K562 (cell line): ENCODE measurements at regions not wholly inside any gene's neighbourhood (a gene's known extent, or its start where the extent isn't known, plus 50 kb on each side); places are given as distances from the start of the nearest gene placed in this dataset.

ENCODE experiments used
- BRD4 ChIP-seq: fragments of 200-600 bp; sonication (generic); IDR thresholded peaks from 2 replicates; pipeline ENCODE4 v1.6.1; 2017; ENCODE audit warnings: inconsistent platforms
- FOXK2 ChIP-seq, 2 experiments: fragments of 450-650 bp; IDR thresholded peaks in 1 of 2; conservative IDR thresholded peaks in 1 of 2; 2 replicates each; pipeline ENCODE4 v1.6.1; 2016; ENCODE audit warnings: low read depth in 2 of 2, mild to moderate bottlenecking in 1 of 2
- KHSRP ChIP-seq: fragments of 450-650 bp; IDR thresholded peaks from 2 replicates; pipeline ENCODE4 v1.6.1; 2017
- NFE2L1 ChIP-seq: fragments of 450-650 bp; IDR thresholded peaks from 2 replicates; pipeline ENCODE4 v1.6.1; 2016; ENCODE audit warnings: missing genetic modification characterization, low read depth, mild to moderate bottlenecking, missing compliant biosample characterization, moderate library complexity, borderline replicate concordance
- NFIC ChIP-seq: fragments of 450-650 bp; IDR thresholded peaks from 2 replicates; pipeline ENCODE4 v1.6.1; 2017; ENCODE audit warnings: mild to moderate bottlenecking, inconsistent platforms
- PHF8 ChIP-seq: fragments of 200-600 bp; sonication (generic); IDR thresholded peaks from 2 replicates; pipeline ENCODE4 v1.6.1; 2012; ENCODE audit warnings: mixed run types, mild to moderate bottlenecking, inconsistent platforms, low read length, moderate library complexity, borderline replicate concordance
- POLR2AphosphoS2 ChIP-seq: IDR thresholded peaks from 2 replicates; pipeline ENCODE4 v1.6.1; 2012; ENCODE audit warnings: low read length, improper control_type of control experiment
- POLR2AphosphoS5 ChIP-seq: IDR thresholded peaks from 2 replicates; pipeline ENCODE4 v1.6.1; 2011; ENCODE audit warnings: mild to moderate bottlenecking, low read depth, low read length, moderate library complexity; ENCODE audit not compliant: control insufficient read depth, insufficient read depth
- RCOR1 ChIP-seq, 2 experiments: IDR thresholded peaks; 2 replicates each; pipeline ENCODE4 v1.6.1; 2012; ENCODE audit warnings: low read depth in 2 of 2, low read length in 2 of 2, borderline replicate concordance in 1 of 2, improper control_type of control experiment in 1 of 2
- SP1 ChIP-seq: sonication (generic); formaldehyde crosslinking; IDR thresholded peaks from 2 replicates; pipeline ENCODE4 v1.8.1; 2022; ENCODE audit warnings: mild to moderate bottlenecking, missing genetic modification reagents
- STAT5B ChIP-seq: fragments of 250-450 bp; sonication (Bioruptor Pico); IDR thresholded peaks from 2 replicates; pipeline ENCODE4 v1.8.0; 2021; ENCODE audit warnings: mild to moderate bottlenecking, inconsistent platforms
- TF ChIP-seq, protein P1 (sequence below): sonication (generic); formaldehyde crosslinking; IDR thresholded peaks from 2 replicates; pipeline ENCODE4 v1.8.1; 2023; ENCODE audit warnings: mild to moderate bottlenecking, missing genetic modification reagents, moderate library complexity

DNA sequence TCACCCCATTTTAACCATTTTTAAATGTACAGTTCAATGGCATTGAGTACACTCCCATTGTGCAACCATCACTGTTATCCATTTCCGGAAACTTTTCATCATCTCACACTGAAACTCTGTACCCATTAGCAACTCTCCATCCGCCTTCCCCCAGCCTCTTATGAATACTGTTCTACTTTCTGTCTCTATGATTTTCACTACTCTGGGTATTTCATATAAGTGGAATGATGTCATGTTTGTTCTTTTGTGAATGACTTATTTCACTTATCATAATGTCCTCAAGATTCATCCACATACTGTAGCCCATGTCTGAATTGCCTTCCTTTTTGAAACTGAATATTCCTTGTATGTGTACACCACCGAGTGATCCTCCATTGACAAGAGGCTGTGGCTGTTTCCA lies 92.9 kb upstream of the TOX2 start:
- no peak for TF ChIP-seq FOXK2 (conservative IDR thresholded peaks at IDR 0.05 in 1 of 2, IDR thresholded peaks at IDR 0.05 in 1 of 2; ENCODE audit: low read depth in 2 of 2)
- TF ChIP-seq RCOR1 (IDR thresholded peaks at IDR 0.05; ENCODE audit: borderline replicate concordance in 1 of 2, low read depth in 2 of 2, low read length in 2 of 2), result no peak
- no peak for TF ChIP-seq NFE2L1
- TF ChIP-seq SP1 (CRISPR knock-in tag), result no peak
- TF ChIP-seq NFIC, result no peak
- no peak for TF ChIP-seq STAT5B (CRISPR knock-in tag)
- no peak for TF ChIP-seq KHSRP
- no peak for TF ChIP-seq POLR2AphosphoS5
- no peak for TF ChIP-seq POLR2AphosphoS2
- no peak for TF ChIP-seq BRD4
- no peak for TF ChIP-seq PHF8
- TF ChIP-seq, protein P1, sequence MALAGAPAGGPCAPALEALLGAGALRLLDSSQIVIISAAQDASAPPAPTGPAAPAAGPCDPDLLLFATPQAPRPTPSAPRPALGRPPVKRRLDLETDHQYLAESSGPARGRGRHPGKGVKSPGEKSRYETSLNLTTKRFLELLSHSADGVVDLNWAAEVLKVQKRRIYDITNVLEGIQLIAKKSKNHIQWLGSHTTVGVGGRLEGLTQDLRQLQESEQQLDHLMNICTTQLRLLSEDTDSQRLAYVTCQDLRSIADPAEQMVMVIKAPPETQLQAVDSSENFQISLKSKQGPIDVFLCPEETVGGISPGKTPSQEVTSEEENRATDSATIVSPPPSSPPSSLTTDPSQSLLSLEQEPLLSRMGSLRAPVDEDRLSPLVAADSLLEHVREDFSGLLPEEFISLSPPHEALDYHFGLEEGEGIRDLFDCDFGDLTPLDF (CRISPR knock-in tag), result no peak
